H1 (cell line): ENCODE measurements at regions not wholly inside any gene's neighbourhood (a gene's known extent, or its start where the extent isn't known, plus 50 kb on each side); places are given as distances from the start of the nearest gene placed in this dataset.
"Not testable (repeated sequence)": the region's sequence is repeated elsewhere in the genome, so short reads cannot be mapped to it uniquely, and the experiment has no call there.

ENCODE experiments used
- CTCF ChIA-PET: fragments of 300-600 bp; sonication (Branson Sonifier 250); formaldehyde crosslinking; loops from one replicate; lab custom pipeline; 2021; ENCODE audit not compliant: partially characterized antibody; lab: Charles Lee
- POLR2A ChIA-PET: fragments of 300-600 bp; sonication (Branson Sonifier 250); formaldehyde crosslinking; loops from one replicate; lab custom pipeline; 2021; ENCODE audit warnings: inconsistent platforms; ENCODE audit not compliant: partially characterized antibody; lab: Charles Lee
- DNase-seq, 2 experiments: peaks; one replicate each; pipeline versions ENCODE4 v3.0.0 to v3.0.0-alpha.2; 2010 to 2022; ENCODE audit warnings: low spot score in 2 of 2, low read depth in 1 of 2, mixed read lengths in 1 of 2
- FAIRE-seq: peaks from 2 replicates; lab custom pipeline; 2011; peaks lifted over from hg19 to GRCh38; lab: Jason Lieb, UNC
- H2AFZ ChIP-seq: 2 replicates; pipeline ENCODE4 v1.8.1; 2012; ENCODE audit warnings: low read length, inconsistent platforms
- H2AK5ac ChIP-seq: 2 replicates; pipeline ENCODE4 v1.6.1; 2013; ENCODE audit warnings: low read depth, low read length
- H2BK120ac ChIP-seq: replicated peaks from 2 replicates; pipeline ENCODE3; 2013; ENCODE audit warnings: low read depth, low read length, inconsistent platforms
- H2BK12ac ChIP-seq: 2 replicates; pipeline ENCODE4 v1.6.1; 2013; ENCODE audit warnings: low read depth, low read length
- H2BK15ac ChIP-seq: 2 replicates; pipeline ENCODE4 v1.6.1; 2013; ENCODE audit warnings: low read length
- H2BK20ac ChIP-seq: 2 replicates; pipeline ENCODE4 v1.6.1; 2013; ENCODE audit warnings: low read length
- H2BK5ac ChIP-seq: 2 replicates; pipeline ENCODE4 v1.6.1; 2013; ENCODE audit warnings: low read depth, low read length
- H3K14ac ChIP-seq: 2 replicates; pipeline ENCODE4 v1.6.1; 2013; ENCODE audit warnings: inconsistent platforms; ENCODE audit not compliant: insufficient read length
- H3K18ac ChIP-seq: 2 replicates; pipeline ENCODE4 v1.6.1; 2013; ENCODE audit warnings: low read length; ENCODE audit errors: extremely low read depth
- H3K23ac ChIP-seq: 2 replicates; pipeline ENCODE4 v1.6.1; 2013; ENCODE audit warnings: inconsistent platforms; ENCODE audit not compliant: insufficient read length
- H3K23me2 ChIP-seq: 2 replicates; pipeline ENCODE4 v1.6.1; 2013; ENCODE audit warnings: low read depth, low read length
- H3K27ac ChIP-seq: 2 replicates; pipeline ENCODE4 v1.6.1; 2011; ENCODE audit warnings: low read depth, low read length, inconsistent platforms
- H3K27me3 ChIP-seq, 4 experiments: replicated peaks in 1 of 4; 1 replicate in 1 of 4; 2 replicates in 3 of 4; pipeline versions ENCODE4 v1.6.1 to v1.8.1; 2011 to 2013; ENCODE audit warnings: low read length in 3 of 4, mild to moderate bottlenecking in 3 of 4, inconsistent platforms in 2 of 4, mixed read lengths in 2 of 4, moderate library complexity in 1 of 4; ENCODE audit not compliant: control insufficient read depth in 3 of 4, insufficient read depth in 3 of 4; ENCODE audit errors: extremely low read depth in 1 of 4
- H3K36me3 ChIP-seq, 4 experiments: 2 replicates each; pipeline versions ENCODE4 v1.6.1 to v1.8.1; 2011 to 2013; ENCODE audit warnings: mild to moderate bottlenecking in 4 of 4, low read length in 3 of 4, moderate library complexity in 2 of 4, control low read depth in 1 of 4, inconsistent platforms in 1 of 4; ENCODE audit not compliant: insufficient read depth in 4 of 4, control insufficient read depth in 2 of 4
- H3K4ac ChIP-seq: replicated peaks from 2 replicates; pipeline ENCODE3; 2013; ENCODE audit warnings: low read length, low read depth, mixed read lengths, inconsistent platforms; ENCODE audit not compliant: insufficient read length
- H3K4me1 ChIP-seq, 4 experiments: replicated peaks in 1 of 4; 1 replicate in 1 of 4; 2 replicates in 3 of 4; pipeline versions ENCODE4 v1.6.1 to v1.8.1; 2011 to 2013; ENCODE audit warnings: low read length in 3 of 4, inconsistent platforms in 2 of 4, mixed read lengths in 1 of 4; ENCODE audit not compliant: insufficient read depth in 4 of 4, control insufficient read depth in 3 of 4
- H3K4me2 ChIP-seq, 2 experiments: 2 replicates each; pipeline versions ENCODE4 v1.6.1 to v1.8.1; 2011 to 2013; ENCODE audit warnings: low read depth in 2 of 2, low read length in 2 of 2, control low read depth in 1 of 2, inconsistent platforms in 1 of 2, mild to moderate bottlenecking in 1 of 2; ENCODE audit not compliant: insufficient read depth in 1 of 2
- H3K4me3 ChIP-seq, 4 experiments: fragments of 200-600, 300-600 bp in 1 of 4; sonication (generic), shearing (Covaris generic), sonication (Bioruptor Twin) in 1 of 4; 2 replicates each; pipeline versions ENCODE4 v1.5.1 to v1.8.1; 2011 to 2016; ENCODE audit warnings: low read length in 4 of 4, low read depth in 3 of 4, control low read depth in 2 of 4, inconsistent platforms in 2 of 4, mild to moderate bottlenecking in 2 of 4, mixed read lengths in 1 of 4, moderate library complexity in 1 of 4; ENCODE audit not compliant: insufficient read depth in 2 of 4; ENCODE audit errors: extremely low read depth in 1 of 4
- H3K56ac ChIP-seq: replicated peaks from 2 replicates; pipeline ENCODE3; 2013; ENCODE audit warnings: low read depth, mild to moderate bottlenecking, mixed read lengths, low read length, inconsistent platforms; ENCODE audit not compliant: insufficient read length
- H3K79me1 ChIP-seq: 2 replicates; pipeline ENCODE4 v1.6.1; 2013; ENCODE audit warnings: low read depth, low read length, control low read depth
- H3K79me2 ChIP-seq, 2 experiments: 2 replicates each; pipeline versions ENCODE4 v1.6.1 to v1.8.1; 2012 to 2013; ENCODE audit warnings: low read length in 2 of 2, mild to moderate bottlenecking in 2 of 2, inconsistent platforms in 1 of 2; ENCODE audit not compliant: insufficient read depth in 2 of 2, control insufficient read depth in 1 of 2
- H3K9ac ChIP-seq, 4 experiments: replicated peaks in 1 of 4; 1 replicate in 1 of 4; 2 replicates in 3 of 4; pipeline versions ENCODE4 v1.6.1 to v1.8.1; 2011 to 2013; ENCODE audit warnings: low read depth in 3 of 4, low read length in 3 of 4, control low read depth in 2 of 4, mild to moderate bottlenecking in 2 of 4, moderate library complexity in 2 of 4, inconsistent platforms in 1 of 4; ENCODE audit errors: extremely low read depth in 1 of 4
- H3K9me3 ChIP-seq, 2 experiments: 2 replicates each; pipeline versions ENCODE4 v1.6.1 to v1.8.1; 2012 to 2013; ENCODE audit warnings: mild to moderate bottlenecking in 2 of 2, moderate library complexity in 2 of 2, control low read depth in 1 of 2, inconsistent platforms in 1 of 2, low read depth in 1 of 2, low read length in 1 of 2, mixed read lengths in 1 of 2; ENCODE audit not compliant: insufficient read depth in 2 of 2
- H4K20me1 ChIP-seq, 2 experiments: replicated peaks in 1 of 2; 2 replicates each; pipeline versions ENCODE3 to v1.8.1; 2011 to 2013; ENCODE audit warnings: inconsistent platforms in 2 of 2, low read length in 2 of 2, mild to moderate bottlenecking in 1 of 2; ENCODE audit not compliant: insufficient read depth in 2 of 2, control insufficient read depth in 1 of 2
- H4K5ac ChIP-seq: 2 replicates; pipeline ENCODE4 v1.6.1; 2013; ENCODE audit warnings: low read length, low read depth, mixed read lengths, inconsistent platforms; ENCODE audit not compliant: insufficient read length
- H4K8ac ChIP-seq: 2 replicates; pipeline ENCODE4 v1.8.0; 2013; ENCODE audit warnings: mild to moderate bottlenecking, moderate library complexity, low read length, inconsistent platforms; ENCODE audit not compliant: insufficient read depth; ENCODE audit errors: extremely low read depth
- H4K91ac ChIP-seq: replicated peaks from 2 replicates; pipeline ENCODE3; 2013; ENCODE audit warnings: low read length, mixed read lengths, inconsistent platforms; ENCODE audit not compliant: insufficient read length
- WGBS, 2 experiments: shearing (Covaris generic) in 1 of 2; methylation state at CpG; one replicate each; pipeline versions ENCODE4 v1.1.6 to v1.1.7; 2013 to 2015; ENCODE audit warnings: low lambda C conversion rate in 2 of 2, mixed read lengths in 2 of 2, inconsistent platforms in 1 of 2, low coverage in 1 of 2, missing lambda C conversion rate in 1 of 2; ENCODE audit not compliant: insufficient replicate concordance in 2 of 2, insufficient coverage in 1 of 2, insufficient read length in 1 of 2; ENCODE audit errors: extremely low coverage in 1 of 2, missing lambda C conversion rate in 1 of 2; 5-methylcytosine and 5-hydroxymethylcytosine counted together

DNA sequence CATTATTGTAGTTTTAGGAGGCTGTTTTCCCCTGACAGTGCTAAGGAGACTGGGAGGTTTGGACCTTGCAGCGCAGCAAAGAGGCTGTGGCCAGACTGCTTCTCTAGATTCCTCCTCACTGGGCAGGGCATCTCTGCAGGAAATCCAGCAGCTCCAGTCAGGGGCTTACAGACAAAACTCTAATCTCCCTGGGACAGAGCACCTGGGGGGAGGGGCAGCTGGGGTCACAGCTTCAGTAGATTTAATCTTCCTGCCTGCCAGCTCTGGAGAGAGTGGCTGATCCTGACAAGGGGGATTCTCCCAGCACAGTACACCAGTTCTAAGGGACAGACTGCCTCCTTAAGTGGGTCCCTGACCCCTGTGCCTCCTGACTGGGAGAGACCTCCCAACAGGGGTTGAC, 599.4 kb downstream of the DMRTA1 start:
- H3K18ac ChIP-seq, H3K4me3 ChIP-seq, H3K36me3 ChIP-seq, H2BK15ac ChIP-seq, H2AK5ac ChIP-seq, H4K5ac ChIP-seq, POLR2A ChIA-PET, H4K91ac ChIP-seq, H2BK5ac ChIP-seq, H3K4ac ChIP-seq, DNase-seq, H3K4me2 ChIP-seq, FAIRE-seq, H3K9ac ChIP-seq, H2BK12ac ChIP-seq, H3K23me2 ChIP-seq, H3K27me3 ChIP-seq, H3K4me1 ChIP-seq, H3K9me3 ChIP-seq, H3K23ac ChIP-seq, H2BK20ac ChIP-seq, H3K79me1 ChIP-seq, H2BK120ac ChIP-seq, H4K8ac ChIP-seq, H3K56ac ChIP-seq, H3K27ac ChIP-seq, H3K79me2 ChIP-seq, H4K20me1 ChIP-seq, H3K14ac ChIP-seq: not testable (repeated sequence)
- WGBS, 2 experiments = no CpG with 5 or more reads among the region's 1 CpG
- H2AFZ ChIP-seq = peak overlapping the region; percentile 70; the same call in 1 of the 2 replicates
- CTCF ChIA-PET = interaction anchor here (0.6 kb wide), 1 partner anchor 18 kb away, joined by 4 read pairs; no protein-coding TSS in a partner anchor
